NCI-H1436 (cell line): ENCODE measurements at regions not wholly inside any gene's neighbourhood (a gene's known extent, or its start where the extent isn't known, plus 50 kb on each side); places are given as distances from the start of the nearest gene placed in this dataset.

Experiments used
- DNase-seq: peaks from one replicate; lab custom pipeline; 2025; lab: John Stamatoyannopoulos, UW

GRCh38 chr13:33711436-33711835, 106.5 kb upstream of the RFC3 start:
- no peak for DNase-seq

- DNase-seq, result no peak
Measured at GRCh38 chr13:33717775-33718174, 100.2 kb upstream of the RFC3 start.

DNA sequence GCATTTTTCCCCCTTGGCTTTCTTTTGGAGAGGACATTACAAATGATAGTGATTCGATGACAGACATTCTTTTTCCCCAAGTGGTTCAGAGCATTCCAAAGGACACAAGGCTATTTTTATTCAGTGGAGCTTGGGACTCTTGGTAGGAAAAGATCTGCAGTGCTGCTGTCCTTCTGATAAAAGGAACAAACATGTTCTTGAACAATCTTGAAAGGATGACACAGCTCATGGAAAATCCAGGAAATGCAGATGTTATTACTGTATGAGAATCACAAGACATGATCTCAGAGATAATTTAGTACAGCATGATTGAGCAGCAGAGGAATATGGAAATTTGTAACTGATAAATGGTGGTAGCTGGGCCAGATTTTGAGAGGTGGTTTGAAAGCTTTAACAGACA, 96.2 kb upstream of the RFC3 start:
- DNase-seq, result no peak

DNA sequence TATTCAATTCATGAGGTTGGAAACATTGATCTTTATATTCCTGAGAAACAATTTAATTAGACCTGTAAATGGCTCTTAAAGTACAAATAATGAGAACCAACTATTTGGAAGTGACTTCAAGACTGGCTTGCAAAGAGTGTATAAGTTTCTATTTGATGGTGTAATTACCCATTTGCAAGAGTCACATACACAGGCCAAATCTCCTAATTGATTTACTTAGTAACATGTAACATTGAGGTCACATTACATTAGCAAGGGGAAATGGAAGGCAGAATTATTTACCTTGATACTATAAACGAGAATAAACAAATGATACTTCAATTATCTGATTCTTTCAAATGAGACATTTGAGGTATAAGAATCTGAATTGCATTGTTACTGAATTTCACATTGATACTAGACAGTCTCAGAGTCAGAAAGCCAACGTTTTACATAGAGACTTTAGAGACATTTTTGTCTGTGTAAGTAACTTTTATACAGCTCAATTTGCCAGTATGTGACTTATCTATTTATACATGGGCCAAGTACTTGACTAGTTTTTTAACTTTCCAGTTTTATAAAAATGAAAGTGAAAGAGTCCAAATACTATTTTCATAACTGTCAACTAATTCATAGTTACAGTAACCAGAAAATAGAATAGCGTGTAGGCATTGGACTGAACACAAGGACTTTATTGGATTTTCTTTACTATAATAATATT, 95.6 kb upstream of the RFC3 start:
- DNase-seq, result no peak

- DNase-seq, result no peak
Measured at GRCh38 chr13:33723365-33723764, 94.6 kb upstream of the RFC3 start.

- peak; percentile 45 for DNase-seq
Measured at GRCh38 chr13:33723772-33724435, 94.0 kb upstream of the RFC3 start.

GRCh38 chr13:33725340-33725739, 92.6 kb upstream of the RFC3 start:
- no peak for DNase-seq

DNA sequence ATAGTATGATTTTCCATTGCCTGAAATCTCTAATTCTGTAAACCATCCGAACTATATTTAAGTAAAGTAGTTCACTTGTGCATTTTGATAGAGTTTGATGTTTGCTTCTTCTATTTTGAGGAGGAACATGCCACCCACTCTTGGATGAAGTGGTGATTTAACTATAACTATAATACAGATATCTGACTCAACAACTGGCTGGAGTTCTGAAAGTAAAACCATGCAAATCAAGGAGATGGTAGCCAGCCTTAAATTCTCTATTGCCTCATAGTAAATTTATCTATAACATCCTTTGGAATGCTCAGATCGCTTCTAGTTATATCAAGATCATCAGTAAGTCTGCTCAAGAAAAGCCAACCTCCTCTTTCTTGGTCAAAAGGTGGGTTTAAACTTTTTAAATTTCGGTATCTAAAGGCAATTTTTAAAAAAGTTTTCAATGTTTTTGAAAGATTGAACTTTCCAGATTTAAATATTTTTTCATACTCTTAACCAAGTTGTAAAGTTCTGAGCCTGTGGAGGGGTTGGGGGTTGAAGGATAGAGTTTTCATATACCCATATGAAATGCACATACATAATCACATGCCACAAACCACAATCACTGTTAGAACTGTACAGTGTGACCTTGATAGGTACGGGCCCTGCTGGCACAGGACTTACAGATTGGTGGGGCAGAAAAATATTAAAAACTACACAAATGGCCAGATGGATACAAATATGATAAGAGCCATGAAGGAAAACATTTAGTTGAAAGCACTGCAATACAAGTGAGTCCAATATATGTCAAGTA, 90.5 kb upstream of the RFC3 start:
- DNase-seq, result no peak

DNA sequence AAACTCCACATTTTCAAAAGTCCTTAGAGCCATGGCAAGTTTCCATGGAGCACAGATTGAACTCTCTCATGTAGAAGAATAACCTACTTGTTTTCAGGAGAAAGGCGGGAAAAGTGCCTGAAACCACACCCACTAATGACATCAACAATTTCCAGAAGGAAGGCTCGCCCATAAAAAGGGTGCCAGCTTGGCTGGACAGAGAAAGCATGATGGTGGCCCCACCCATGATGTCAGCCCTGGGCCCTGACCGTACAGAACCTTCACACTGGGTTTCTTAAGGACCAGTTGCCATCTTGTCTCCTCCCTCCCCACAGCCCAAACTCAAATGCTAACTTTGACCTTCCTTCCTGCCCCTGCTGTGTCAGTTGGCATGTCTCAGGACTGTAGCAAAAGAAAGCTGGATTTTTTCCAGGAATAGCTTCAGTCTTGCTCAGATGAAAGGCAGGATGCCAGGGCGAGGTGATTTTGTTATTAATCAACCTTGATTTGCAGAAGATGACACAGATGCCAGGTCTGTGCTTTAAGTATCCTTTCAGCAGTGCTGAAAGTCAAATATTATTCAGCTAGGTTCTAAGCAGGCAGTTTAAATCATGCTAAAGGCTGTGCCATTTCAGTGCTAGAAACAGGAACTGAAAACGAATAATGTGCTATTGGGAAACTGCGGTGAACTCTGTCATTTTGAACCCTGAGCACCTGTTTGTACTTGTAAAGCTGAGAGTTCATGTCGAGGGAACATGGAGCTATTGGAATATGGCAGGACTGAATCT, 89.5 kb upstream of the RFC3 start:
- DNase-seq, result no peak

- DNase-seq, result no peak
Measured at GRCh38 chr13:33730147-33730546, 87.8 kb upstream of the RFC3 start.

GRCh38 chr13:33730619-33731018, 87.3 kb upstream of the RFC3 start:
- no peak for DNase-seq

- no peak for DNase-seq
Measured at GRCh38 chr13:33735276-33735675, 82.7 kb upstream of the RFC3 start.

DNA sequence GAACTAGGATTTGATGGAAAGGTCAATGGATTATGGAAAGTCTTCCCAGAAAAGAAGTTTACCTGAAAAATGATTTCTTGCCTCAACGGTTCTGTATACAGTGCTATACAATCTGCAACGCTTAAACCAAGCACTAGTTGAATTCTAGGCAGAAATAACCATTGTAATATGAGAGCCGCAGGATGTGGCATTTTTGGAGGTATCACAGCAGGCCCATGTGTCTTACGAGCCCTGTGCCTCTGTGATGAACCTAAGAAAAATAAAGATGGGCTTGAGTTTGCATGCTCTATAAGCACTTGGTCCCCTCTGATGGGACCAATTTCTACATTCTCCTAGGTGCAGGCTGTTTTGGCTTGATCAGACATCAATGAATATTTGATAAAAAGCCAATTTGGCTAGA, 78.7 kb upstream of the RFC3 start:
- no peak for DNase-seq

DNA sequence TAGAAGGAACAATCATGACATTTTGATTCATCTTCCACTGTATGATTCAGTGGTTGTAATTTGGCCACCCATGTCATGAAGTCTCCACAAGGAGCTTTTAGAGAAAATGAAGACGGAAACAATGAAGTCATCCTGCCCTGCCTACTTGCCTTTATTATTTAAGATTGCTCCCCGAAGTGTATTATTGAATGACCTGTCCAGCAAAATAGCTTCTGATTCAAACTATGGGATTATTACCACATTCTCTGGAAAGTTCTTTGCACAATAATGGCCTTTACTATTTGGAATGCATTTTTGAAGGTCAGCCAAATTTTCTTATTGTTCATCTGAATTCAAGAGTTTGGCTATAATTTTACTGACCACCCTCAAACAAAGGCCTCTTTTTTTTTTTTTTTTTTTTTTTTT, 77.8 kb upstream of the RFC3 start:
- DNase-seq, result no peak

- DNase-seq, result no peak
Measured at GRCh38 chr13:33742321-33742720, 75.6 kb upstream of the RFC3 start.

DNA sequence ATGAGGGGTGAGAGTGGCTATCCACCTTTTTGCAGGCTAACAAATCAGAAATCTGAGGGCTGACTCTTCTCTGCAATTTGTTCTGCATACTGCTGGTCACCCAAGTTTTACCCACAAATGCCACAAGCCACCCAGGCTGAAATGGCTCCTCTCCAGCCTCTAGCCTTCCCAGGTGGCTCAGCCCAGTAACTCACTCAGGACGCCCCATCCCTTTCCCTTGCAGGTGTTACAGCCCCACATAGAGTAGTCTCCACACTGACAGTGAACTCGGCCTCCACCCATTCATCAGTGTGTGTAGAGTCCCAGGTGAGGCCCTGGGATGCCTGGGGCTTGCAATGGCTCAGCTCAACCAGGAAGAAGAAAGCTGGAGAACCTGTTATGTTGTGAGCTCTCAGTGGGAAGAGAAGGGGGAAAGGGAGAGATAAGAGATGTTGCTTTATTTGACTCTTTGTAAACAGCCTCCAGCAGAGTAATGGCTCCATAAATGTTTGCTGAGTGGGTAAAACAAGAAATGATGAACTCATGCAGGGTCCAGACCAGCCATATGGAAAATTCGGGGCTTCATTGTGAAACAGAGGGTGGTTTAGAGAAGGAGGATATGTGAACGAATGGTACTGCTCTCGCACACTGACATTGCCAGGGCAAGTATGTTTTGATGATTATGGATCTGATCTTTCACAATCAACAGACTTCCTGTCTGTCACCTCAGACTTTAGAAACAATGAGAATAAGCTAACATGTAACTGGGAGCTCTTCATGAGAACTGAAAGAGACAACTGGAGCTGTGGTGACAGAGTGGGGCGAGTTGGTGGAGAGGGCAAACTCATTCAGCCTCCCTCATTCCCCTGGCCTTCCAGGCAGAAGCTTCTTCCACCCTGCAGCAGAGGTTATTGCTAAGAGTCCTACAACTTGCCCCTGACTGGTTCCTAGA, 74.2 kb upstream of the RFC3 start:
- DNase-seq, result no peak

DNA sequence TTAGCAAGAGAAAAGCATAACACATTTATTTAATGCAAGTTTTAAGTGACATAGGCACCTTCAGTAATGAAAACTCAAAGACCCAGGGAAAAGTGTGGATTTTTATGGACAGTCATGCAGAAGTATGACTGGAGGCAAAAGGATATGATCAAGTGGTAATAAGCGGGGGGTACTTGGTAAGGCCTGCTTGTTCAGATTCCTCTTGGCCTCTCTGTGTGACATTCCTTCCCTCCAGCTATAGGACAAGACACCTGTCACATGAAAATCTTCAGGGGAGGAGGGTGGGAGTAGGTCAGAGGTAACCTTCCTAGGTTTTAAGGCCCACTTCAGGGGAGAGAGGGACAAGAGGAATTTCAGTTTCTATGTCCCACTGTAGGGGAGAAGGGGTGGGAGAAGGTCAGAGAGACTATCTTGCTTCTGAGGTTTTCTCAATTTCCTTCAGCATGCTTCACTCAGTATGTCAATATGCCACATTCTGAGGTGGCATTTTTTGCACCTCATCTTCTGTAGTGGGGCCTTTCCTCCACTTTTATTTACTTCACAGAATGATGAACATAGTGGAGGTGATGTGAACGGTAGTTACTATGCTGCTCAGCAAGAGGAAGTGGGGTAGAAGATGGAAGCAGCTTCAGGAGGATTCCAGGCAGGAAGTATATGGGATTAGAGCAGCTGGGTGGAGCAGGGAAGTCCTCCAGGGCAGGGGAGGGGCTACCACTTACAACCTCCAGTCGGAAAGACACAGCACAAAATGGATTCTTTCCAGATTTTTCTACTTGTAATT, 73.2 kb upstream of the RFC3 start:
- DNase-seq, result no peak

DNA sequence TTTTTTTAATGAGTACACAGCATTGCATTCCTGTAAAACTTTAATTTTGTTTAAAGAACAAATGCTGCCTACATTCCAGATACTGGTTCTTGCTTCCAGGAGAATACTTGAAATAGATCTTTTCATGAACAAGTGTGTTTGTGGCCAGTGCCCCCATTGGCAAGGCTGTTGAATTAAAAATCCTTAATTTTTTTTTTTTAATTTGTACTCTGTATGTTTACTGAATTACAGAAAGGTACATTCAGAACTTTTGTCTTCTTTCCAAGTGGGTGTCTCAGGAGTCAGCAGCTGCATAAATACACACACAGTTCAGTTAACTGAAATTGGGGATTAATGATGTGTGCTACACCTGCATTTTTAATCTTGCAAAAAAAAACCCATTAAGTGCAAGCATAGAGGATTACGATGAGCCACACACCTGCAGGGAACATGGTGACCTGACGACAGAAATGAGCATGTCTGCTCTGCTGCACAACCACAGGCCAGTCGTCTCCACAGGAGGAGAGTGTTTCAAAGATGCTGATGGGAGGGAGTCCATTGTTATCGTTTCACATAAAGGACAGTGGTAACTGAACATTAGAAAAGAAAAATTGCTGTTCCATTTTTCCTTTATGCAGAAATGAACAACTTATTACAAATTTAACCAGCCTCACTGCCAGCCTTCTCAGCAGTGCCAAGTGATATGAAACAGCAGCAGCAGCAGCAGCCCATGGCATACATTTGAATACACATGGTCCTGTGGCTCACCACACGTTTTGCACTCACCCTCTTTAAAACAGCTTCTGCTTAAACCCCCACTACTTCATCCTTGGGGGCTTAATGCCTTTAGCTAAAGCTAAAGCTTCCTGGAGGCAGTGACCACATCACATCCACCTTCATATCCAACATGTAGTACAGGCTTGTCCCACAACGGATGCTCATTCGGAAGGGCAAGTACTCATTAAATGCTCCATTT, 72.3 kb upstream of the RFC3 start:
- no peak for DNase-seq

DNA sequence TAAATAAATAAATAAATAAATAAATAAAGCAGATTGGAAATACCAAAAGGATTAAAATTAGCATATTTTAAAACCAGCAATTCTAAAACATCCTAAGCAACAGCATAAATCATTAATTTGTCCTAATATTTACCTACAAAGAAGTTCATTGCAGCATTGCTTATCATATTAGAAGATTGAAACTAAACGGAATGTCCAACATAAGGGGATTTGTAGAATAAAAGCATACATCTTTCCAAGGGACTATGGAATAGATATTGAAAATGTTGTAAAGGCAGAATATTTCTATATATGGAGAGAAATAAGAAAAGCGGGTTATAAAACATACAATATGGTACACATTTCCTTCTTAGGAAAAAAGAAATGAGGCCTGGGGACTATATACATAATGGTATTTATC, 71.1 kb upstream of the RFC3 start:
- no peak for DNase-seq
